WTC11 (cell line): ENCODE measurements at regions not wholly inside any gene's neighbourhood (a gene's known extent, or its start where the extent isn't known, plus 50 kb on each side); places are given as distances from the start of the nearest gene placed in this dataset.

Source experiments
- ATAC-seq: fragments of 200-7000 bp; cut with Tn5 transposase; 2 replicates; pipeline ENCODE4 v1.10.0; 2021; ENCODE audit warnings: mild to moderate bottlenecking, moderate library complexity
- CTCF ChIA-PET: fragments of 300-600 bp; sonication (Branson Sonifier 250); formaldehyde crosslinking; loops from one replicate; lab custom pipeline; 2021; ENCODE audit warnings: antibody characterized with exemption; lab: Charles Lee
- POLR2A ChIA-PET: fragments of 350-600 bp; sonication (Branson Sonifier 250); formaldehyde crosslinking; loops from one replicate; lab custom pipeline; 2021; ENCODE audit warnings: antibody characterized with exemption; lab: Charles Lee
- DNase-seq: peaks from one replicate; pipeline ENCODE4 v3.0.0; 2021; ENCODE audit warnings: low spot score
- H3K27ac Mint-ChIP-seq: 2 replicates; pipeline ENCODE4 v1.8.0; 2021; ENCODE audit warnings: mixed read lengths
- H3K27me3 Mint-ChIP-seq: 2 replicates; pipeline ENCODE4 v1.8.0; 2021; ENCODE audit warnings: low read depth, mild to moderate bottlenecking, moderate library complexity, mixed read lengths
- H3K36me3 Mint-ChIP-seq: 2 replicates; pipeline ENCODE4 v1.8.0; 2021; ENCODE audit warnings: mixed read lengths
- H3K4me1 Mint-ChIP-seq: 2 replicates; pipeline ENCODE4 v1.8.0; 2022; ENCODE audit warnings: mixed read lengths
- H3K4me3 Mint-ChIP-seq: 2 replicates; pipeline ENCODE4 v1.8.0; 2021; ENCODE audit warnings: mild to moderate bottlenecking, moderate library complexity, mixed read lengths
- H3K9me3 Mint-ChIP-seq: 2 replicates; pipeline ENCODE4 v1.8.0; 2021; ENCODE audit warnings: mixed read lengths
- NR3C1 ChIP-seq: sonication (generic); formaldehyde crosslinking; conservative IDR thresholded peaks from 2 replicates; pipeline ENCODE4 v1.8.1; 2023; ENCODE audit warnings: low read depth, mild to moderate bottlenecking, missing genetic modification reagents
- TEAD1 ChIP-seq: sonication (generic); formaldehyde crosslinking; IDR thresholded peaks from 2 replicates; pipeline ENCODE4 v1.8.0; 2022; ENCODE audit warnings: mild to moderate bottlenecking, missing genetic modification reagents
- TP53 ChIP-seq: sonication (generic); formaldehyde crosslinking; IDR thresholded peaks from 2 replicates; pipeline ENCODE4 v1.8.1; 2023; ENCODE audit warnings: mild to moderate bottlenecking, missing genetic modification reagents
- TF ChIP-seq, protein P1 (sequence below): sonication (generic); formaldehyde crosslinking; IDR thresholded peaks from 2 replicates; pipeline ENCODE4 v1.8.1; 2023; ENCODE audit warnings: mild to moderate bottlenecking, missing genetic modification reagents
- TF ChIP-seq, protein P2 (sequence below): sonication (generic); formaldehyde crosslinking; IDR thresholded peaks from 2 replicates; pipeline ENCODE4 v1.8.1; 2023; ENCODE audit warnings: mild to moderate bottlenecking, missing genetic modification reagents, borderline replicate concordance
- TF ChIP-seq, protein P3 (sequence below): sonication (generic); formaldehyde crosslinking; IDR thresholded peaks from 2 replicates; pipeline ENCODE4 v1.8.1; 2022; ENCODE audit warnings: low read depth, mild to moderate bottlenecking, moderate library complexity, missing genetic modification reagents, borderline replicate concordance
- TF ChIP-seq, protein P4 (sequence below): sonication (generic); formaldehyde crosslinking; IDR thresholded peaks from 2 replicates; pipeline ENCODE4 v1.8.0; 2022; ENCODE audit warnings: mild to moderate bottlenecking, missing genetic modification reagents
- TF ChIP-seq, protein P5 (sequence below): sonication (generic); formaldehyde crosslinking; conservative IDR thresholded peaks from 2 replicates; pipeline ENCODE4 v1.8.1; 2022; ENCODE audit warnings: mild to moderate bottlenecking, missing genetic modification reagents
- TF ChIP-seq, protein P6 (sequence below): sonication (generic); formaldehyde crosslinking; IDR thresholded peaks from 2 replicates; pipeline ENCODE4 v1.8.1; 2022; ENCODE audit warnings: mild to moderate bottlenecking, missing genetic modification reagents, moderate library complexity, borderline replicate concordance
- TF ChIP-seq, protein P7 (sequence below): sonication (generic); formaldehyde crosslinking; IDR thresholded peaks from 2 replicates; pipeline ENCODE4 v1.8.0; 2022; ENCODE audit warnings: mild to moderate bottlenecking, missing genetic modification reagents
- TF ChIP-seq, protein P8 (sequence below): sonication (generic); formaldehyde crosslinking; IDR thresholded peaks from 2 replicates; pipeline ENCODE4 v1.8.0; 2023; ENCODE audit warnings: mild to moderate bottlenecking, missing genetic modification reagents

DNA sequence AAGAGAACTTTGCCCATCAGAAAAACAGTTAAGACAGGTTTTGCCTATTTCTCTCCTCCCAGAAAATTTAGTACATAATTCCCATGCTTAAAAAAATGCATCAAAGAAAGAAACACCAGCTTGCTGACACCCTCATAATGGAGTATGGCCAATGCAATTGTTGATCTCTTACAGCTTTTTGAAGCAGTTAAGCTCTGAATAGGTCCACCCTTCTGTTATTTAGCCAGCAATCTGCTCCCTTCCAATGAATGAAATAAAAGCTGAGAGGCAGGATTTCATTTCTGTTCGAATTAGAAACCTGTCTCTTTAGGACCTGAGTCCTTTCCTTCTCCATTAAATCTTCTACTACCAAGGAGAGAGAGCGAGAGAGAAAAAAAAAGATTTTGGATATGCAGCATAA lies 288.7 kb downstream of the RNF144B start:
- CTCF ChIA-PET = no interaction called here
- Mint-ChIP-seq H3K9me3 (peaks cover 21% of the 10 kb centered on the region), H3K27ac (no peak overlapping the region), H3K27me3 (no peaks in the 10 kb centered on the region; the same call in 1 of the 2 replicates), H3K36me3 (no peaks in the 10 kb centered on the region), H3K4me3 (no peak overlapping the region), H3K4me1 (peaks cover 3% of the 10 kb centered on the region; the same call in 1 of the 2 replicates)
- ATAC-seq (no peak), DNase-seq (no peak)
- POLR2A ChIA-PET = no interaction called here
- TF ChIP-seq TEAD1 (CRISPR knock-in tag) = no peak
- TF ChIP-seq, protein P1, sequence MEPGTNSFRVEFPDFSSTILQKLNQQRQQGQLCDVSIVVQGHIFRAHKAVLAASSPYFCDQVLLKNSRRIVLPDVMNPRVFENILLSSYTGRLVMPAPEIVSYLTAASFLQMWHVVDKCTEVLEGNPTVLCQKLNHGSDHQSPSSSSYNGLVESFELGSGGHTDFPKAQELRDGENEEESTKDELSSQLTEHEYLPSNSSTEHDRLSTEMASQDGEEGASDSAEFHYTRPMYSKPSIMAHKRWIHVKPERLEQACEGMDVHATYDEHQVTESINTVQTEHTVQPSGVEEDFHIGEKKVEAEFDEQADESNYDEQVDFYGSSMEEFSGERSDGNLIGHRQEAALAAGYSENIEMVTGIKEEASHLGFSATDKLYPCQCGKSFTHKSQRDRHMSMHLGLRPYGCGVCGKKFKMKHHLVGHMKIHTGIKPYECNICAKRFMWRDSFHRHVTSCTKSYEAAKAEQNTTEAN = no peak
- TF ChIP-seq, protein P2, sequence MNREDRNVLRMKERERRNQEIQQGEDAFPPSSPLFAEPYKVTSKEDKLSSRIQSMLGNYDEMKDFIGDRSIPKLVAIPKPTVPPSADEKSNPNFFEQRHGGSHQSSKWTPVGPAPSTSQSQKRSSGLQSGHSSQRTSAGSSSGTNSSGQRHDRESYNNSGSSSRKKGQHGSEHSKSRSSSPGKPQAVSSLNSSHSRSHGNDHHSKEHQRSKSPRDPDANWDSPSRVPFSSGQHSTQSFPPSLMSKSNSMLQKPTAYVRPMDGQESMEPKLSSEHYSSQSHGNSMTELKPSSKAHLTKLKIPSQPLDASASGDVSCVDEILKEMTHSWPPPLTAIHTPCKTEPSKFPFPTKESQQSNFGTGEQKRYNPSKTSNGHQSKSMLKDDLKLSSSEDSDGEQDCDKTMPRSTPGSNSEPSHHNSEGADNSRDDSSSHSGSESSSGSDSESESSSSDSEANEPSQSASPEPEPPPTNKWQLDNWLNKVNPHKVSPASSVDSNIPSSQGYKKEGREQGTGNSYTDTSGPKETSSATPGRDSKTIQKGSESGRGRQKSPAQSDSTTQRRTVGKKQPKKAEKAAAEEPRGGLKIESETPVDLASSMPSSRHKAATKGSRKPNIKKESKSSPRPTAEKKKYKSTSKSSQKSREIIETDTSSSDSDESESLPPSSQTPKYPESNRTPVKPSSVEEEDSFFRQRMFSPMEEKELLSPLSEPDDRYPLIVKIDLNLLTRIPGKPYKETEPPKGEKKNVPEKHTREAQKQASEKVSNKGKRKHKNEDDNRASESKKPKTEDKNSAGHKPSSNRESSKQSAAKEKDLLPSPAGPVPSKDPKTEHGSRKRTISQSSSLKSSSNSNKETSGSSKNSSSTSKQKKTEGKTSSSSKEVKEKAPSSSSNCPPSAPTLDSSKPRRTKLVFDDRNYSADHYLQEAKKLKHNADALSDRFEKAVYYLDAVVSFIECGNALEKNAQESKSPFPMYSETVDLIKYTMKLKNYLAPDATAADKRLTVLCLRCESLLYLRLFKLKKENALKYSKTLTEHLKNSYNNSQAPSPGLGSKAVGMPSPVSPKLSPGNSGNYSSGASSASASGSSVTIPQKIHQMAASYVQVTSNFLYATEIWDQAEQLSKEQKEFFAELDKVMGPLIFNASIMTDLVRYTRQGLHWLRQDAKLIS = no peak
- TF ChIP-seq, protein P3, sequence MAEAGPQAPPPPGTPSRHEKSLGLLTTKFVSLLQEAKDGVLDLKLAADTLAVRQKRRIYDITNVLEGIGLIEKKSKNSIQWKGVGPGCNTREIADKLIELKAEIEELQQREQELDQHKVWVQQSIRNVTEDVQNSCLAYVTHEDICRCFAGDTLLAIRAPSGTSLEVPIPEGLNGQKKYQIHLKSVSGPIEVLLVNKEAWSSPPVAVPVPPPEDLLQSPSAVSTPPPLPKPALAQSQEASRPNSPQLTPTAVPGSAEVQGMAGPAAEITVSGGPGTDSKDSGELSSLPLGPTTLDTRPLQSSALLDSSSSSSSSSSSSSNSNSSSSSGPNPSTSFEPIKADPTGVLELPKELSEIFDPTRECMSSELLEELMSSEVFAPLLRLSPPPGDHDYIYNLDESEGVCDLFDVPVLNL = no peak

DNA sequence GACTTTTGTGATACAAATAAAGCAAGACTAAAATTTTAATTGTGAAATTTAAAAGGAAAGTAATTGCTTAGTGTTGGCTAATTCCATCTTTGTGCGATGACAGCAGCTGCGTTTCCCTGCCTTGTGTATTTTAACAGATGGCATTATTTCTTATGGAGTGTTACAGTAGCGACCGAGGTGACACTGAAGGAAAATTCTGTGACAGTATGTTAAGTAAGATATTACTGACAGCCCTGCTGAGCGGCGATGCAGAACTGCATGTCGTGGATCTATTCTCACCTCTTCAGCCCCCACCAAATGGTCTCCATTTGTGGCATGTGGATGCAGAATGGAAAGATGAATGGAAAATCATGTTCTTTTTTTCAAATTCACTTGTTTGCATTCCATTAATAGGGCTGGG lies 289.4 kb downstream of the RNF144B start:
- POLR2A ChIA-PET = no interaction called here
- Mint-ChIP-seq H3K36me3 (no peaks in the 10 kb centered on the region), H3K27me3 (no peaks in the 10 kb centered on the region), H3K9me3 (peaks cover 21% of the 10 kb centered on the region), H3K4me3 (no peak overlapping the region), H3K4me1 (peaks cover 3% of the 10 kb centered on the region; the same call in 1 of the 2 replicates), H3K27ac (no peak overlapping the region)
- ATAC-seq (no peak), DNase-seq (no peak)
- TF ChIP-seq, protein P4, sequence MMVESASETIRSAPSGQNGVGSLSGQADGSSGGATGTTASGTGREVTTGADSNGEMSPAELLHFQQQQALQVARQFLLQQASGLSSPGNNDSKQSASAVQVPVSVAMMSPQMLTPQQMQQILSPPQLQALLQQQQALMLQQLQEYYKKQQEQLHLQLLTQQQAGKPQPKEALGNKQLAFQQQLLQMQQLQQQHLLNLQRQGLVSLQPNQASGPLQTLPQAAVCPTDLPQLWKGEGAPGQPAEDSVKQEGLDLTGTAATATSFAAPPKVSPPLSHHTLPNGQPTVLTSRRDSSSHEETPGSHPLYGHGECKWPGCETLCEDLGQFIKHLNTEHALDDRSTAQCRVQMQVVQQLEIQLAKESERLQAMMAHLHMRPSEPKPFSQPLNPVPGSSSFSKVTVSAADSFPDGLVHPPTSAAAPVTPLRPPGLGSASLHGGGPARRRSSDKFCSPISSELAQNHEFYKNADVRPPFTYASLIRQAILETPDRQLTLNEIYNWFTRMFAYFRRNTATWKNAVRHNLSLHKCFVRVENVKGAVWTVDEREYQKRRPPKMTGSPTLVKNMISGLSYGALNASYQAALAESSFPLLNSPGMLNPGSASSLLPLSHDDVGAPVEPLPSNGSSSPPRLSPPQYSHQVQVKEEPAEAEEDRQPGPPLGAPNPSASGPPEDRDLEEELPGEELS = no peak
- TF ChIP-seq, protein P5, sequence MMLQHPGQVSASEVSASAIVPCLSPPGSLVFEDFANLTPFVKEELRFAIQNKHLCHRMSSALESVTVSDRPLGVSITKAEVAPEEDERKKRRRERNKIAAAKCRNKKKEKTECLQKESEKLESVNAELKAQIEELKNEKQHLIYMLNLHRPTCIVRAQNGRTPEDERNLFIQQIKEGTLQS (CRISPR knock-in tag) = no peak
- TF ChIP-seq, protein P6, sequence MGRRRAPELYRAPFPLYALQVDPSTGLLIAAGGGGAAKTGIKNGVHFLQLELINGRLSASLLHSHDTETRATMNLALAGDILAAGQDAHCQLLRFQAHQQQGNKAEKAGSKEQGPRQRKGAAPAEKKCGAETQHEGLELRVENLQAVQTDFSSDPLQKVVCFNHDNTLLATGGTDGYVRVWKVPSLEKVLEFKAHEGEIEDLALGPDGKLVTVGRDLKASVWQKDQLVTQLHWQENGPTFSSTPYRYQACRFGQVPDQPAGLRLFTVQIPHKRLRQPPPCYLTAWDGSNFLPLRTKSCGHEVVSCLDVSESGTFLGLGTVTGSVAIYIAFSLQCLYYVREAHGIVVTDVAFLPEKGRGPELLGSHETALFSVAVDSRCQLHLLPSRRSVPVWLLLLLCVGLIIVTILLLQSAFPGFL (CRISPR knock-in tag) = no peak
- CTCF ChIA-PET = no interaction called here

DNA sequence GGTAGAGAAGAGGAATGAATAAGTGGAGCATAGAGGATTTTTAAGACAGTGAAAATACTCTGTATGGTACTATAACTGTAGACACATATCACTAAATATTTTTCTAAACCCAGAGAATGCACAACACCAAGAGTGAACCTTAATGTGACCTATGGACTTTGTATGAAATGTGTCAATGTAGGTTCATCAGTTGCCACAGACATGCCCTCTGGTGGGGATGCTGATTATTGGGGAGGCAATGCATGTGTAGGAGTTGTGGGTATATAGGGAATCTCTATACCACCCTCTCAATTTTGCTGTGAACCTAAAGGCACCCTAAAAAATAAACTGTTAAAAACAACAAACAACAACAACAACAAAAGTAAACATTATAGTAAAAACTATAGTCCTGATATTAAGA lies 293.7 kb downstream of the RNF144B start:
- no peaks in the 10 kb centered on the region for H3K27me3 Mint-ChIP-seq
- no peak for DNase-seq
- H3K36me3 Mint-ChIP-seq = no peaks in the 10 kb centered on the region
- no peak overlapping the region for H3K27ac Mint-ChIP-seq
- ChIA-PET CTCF (no interaction called here), POLR2A (no interaction called here)
- no peak overlapping the region for H3K4me3 Mint-ChIP-seq
- H3K4me1 Mint-ChIP-seq = no peaks in the 10 kb centered on the region
- ATAC-seq = peak; percentile 51; the same call in 1 of the 2 replicates
- H3K9me3 Mint-ChIP-seq = peaks cover 21% of the 10 kb centered on the region
- TF ChIP-seq, protein P7, sequence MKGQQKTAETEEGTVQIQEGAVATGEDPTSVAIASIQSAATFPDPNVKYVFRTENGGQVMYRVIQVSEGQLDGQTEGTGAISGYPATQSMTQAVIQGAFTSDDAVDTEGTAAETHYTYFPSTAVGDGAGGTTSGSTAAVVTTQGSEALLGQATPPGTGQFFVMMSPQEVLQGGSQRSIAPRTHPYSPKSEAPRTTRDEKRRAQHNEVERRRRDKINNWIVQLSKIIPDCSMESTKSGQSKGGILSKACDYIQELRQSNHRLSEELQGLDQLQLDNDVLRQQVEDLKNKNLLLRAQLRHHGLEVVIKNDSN = no peak
- TF ChIP-seq, protein P8, sequence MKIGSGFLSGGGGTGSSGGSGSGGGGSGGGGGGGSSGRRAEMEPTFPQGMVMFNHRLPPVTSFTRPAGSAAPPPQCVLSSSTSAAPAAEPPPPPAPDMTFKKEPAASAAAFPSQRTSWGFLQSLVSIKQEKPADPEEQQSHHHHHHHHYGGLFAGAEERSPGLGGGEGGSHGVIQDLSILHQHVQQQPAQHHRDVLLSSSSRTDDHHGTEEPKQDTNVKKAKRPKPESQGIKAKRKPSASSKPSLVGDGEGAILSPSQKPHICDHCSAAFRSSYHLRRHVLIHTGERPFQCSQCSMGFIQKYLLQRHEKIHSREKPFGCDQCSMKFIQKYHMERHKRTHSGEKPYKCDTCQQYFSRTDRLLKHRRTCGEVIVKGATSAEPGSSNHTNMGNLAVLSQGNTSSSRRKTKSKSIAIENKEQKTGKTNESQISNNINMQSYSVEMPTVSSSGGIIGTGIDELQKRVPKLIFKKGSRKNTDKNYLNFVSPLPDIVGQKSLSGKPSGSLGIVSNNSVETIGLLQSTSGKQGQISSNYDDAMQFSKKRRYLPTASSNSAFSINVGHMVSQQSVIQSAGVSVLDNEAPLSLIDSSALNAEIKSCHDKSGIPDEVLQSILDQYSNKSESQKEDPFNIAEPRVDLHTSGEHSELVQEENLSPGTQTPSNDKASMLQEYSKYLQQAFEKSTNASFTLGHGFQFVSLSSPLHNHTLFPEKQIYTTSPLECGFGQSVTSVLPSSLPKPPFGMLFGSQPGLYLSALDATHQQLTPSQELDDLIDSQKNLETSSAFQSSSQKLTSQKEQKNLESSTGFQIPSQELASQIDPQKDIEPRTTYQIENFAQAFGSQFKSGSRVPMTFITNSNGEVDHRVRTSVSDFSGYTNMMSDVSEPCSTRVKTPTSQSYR (CRISPR knock-in tag) = no peak
- TF ChIP-seq NR3C1 (CRISPR knock-in tag) = no peak
- no peak for TF ChIP-seq TP53
